Neural cell (in vitro differentiated cells): ENCODE measurements at regions not wholly inside any gene's neighbourhood (a gene's known extent, or its start where the extent isn't known, plus 50 kb on each side); places are given as distances from the start of the nearest gene placed in this dataset.

ENCODE experiments used
- H2AFZ ChIP-seq: fragments of 200-600, 300-800 bp; sonication (generic), shearing (Covaris generic); 2 replicates; pipeline ENCODE4 v1.6.0; 2014; ENCODE audit warnings: low read depth, mild to moderate bottlenecking, antibody characterized with exemption, low read length, moderate library complexity
- H3F3A ChIP-seq: fragments of 200-600 bp; shearing (Covaris generic); 2 replicates; pipeline ENCODE4 v1.6.1; 2016; ENCODE audit warnings: mild to moderate bottlenecking, moderate library complexity, mixed read lengths, antibody characterized with exemption, low read length; ENCODE audit not compliant: insufficient read depth, poor library complexity, severe bottlenecking
- H3K27ac ChIP-seq: fragments of 200-600, 300-800 bp; sonication (generic), shearing (Covaris generic); 2 replicates; pipeline ENCODE4 v1.5.1; 2014; ENCODE audit warnings: mild to moderate bottlenecking, low read length, moderate library complexity
- H3K27me3 ChIP-seq: fragments of 300-800, 200-600 bp; sonication (generic), shearing (Covaris generic); 2 replicates; pipeline ENCODE4 v1.6.0; 2014; ENCODE audit warnings: mild to moderate bottlenecking, low read depth, low read length, moderate library complexity; ENCODE audit not compliant: insufficient read depth
- H3K36me3 ChIP-seq: fragments of 300-800, 200-600 bp; sonication (generic), shearing (Covaris generic); 2 replicates; pipeline ENCODE4 v1.5.1; 2014; ENCODE audit warnings: mild to moderate bottlenecking, antibody characterized with exemption, low read length, moderate library complexity; ENCODE audit not compliant: insufficient read depth
- H3K4me2 ChIP-seq: fragments of 300-800, 200-600 bp; sonication (generic), shearing (Covaris generic); 2 replicates; pipeline ENCODE4 v1.6.0; 2014; ENCODE audit warnings: mild to moderate bottlenecking, low read length
- H3K4me3 ChIP-seq: fragments of 300-800, 200-600 bp; sonication (generic), shearing (Covaris generic); 2 replicates; pipeline ENCODE4 v1.5.1; 2014; ENCODE audit warnings: mild to moderate bottlenecking, low read length, moderate library complexity
- H3K79me2 ChIP-seq: fragments of 200-600 bp; shearing (Covaris generic); replicated peaks from 2 replicates; pipeline ENCODE4 v1.6.0; 2014; ENCODE audit warnings: mild to moderate bottlenecking, low read length, moderate library complexity; ENCODE audit not compliant: insufficient read depth
- H3K9ac ChIP-seq: fragments of 300-800, 200-600 bp; sonication (generic), shearing (Covaris generic); 2 replicates; pipeline ENCODE4 v1.6.1; 2016; ENCODE audit warnings: mild to moderate bottlenecking, low read length, mixed read lengths
- H3K9me2 ChIP-seq: fragments of 200-600 bp; shearing (Covaris generic); 2 replicates; pipeline ENCODE4 v1.6.1; 2016; ENCODE audit warnings: mild to moderate bottlenecking, low read length, mixed read lengths; ENCODE audit not compliant: insufficient read depth
- H3K9me3 ChIP-seq: fragments of 200-600, 300-800 bp; sonication (generic), shearing (Covaris generic); 2 replicates; pipeline ENCODE4 v1.6.1; 2016; ENCODE audit warnings: mild to moderate bottlenecking, mixed run types, low read length, moderate library complexity, mixed read lengths
- H4K20me1 ChIP-seq: fragments of 200-600 bp; shearing (Covaris generic); 2 replicates; pipeline ENCODE4 v1.6.1; 2016; ENCODE audit warnings: mild to moderate bottlenecking, mixed run types; ENCODE audit not compliant: insufficient read depth
- EP300 ChIP-seq: fragments of 450-650 bp; conservative IDR thresholded peaks from 2 replicates; pipeline ENCODE4 v1.6.1; 2014; ENCODE audit warnings: antibody characterized with exemption, mild to moderate bottlenecking, moderate library complexity; ENCODE audit not compliant: poor library complexity, severe bottlenecking
- EZH2 ChIP-seq: fragments of 200-600, 300-800 bp; shearing (Covaris generic), sonication (generic); IDR thresholded peaks from 2 replicates; pipeline ENCODE4 v1.6.1; 2014; ENCODE audit warnings: antibody characterized with exemption, low read length, borderline replicate concordance, mild to moderate bottlenecking; ENCODE audit not compliant: insufficient read depth, poor library complexity, severe bottlenecking
- MXI1 ChIP-seq: fragments of 450-650 bp; conservative IDR thresholded peaks from 2 replicates; pipeline ENCODE4 v1.6.1; 2014; ENCODE audit warnings: antibody characterized with exemption, mild to moderate bottlenecking; ENCODE audit not compliant: poor library complexity, severe bottlenecking
- POLR2AphosphoS5 ChIP-seq: IDR thresholded peaks from 2 replicates; pipeline ENCODE4 v1.6.1; 2012
- RAD21 ChIP-seq: fragments of 450-650 bp; conservative IDR thresholded peaks from 2 replicates; pipeline ENCODE4 v1.6.1; 2014; ENCODE audit warnings: antibody characterized with exemption, mild to moderate bottlenecking, moderate library complexity
- SMC3 ChIP-seq: fragments of 450-650 bp; conservative IDR thresholded peaks from 2 replicates; pipeline ENCODE4 v1.6.1; 2014; ENCODE audit warnings: antibody characterized with exemption, mild to moderate bottlenecking, moderate library complexity; ENCODE audit not compliant: poor library complexity
- TAF1 ChIP-seq: IDR thresholded peaks from 2 replicates; pipeline ENCODE4 v1.6.1; 2012; ENCODE audit warnings: low read depth
- TF ChIP-seq, protein P1 (sequence below): fragments of 450-650 bp; IDR thresholded peaks from 2 replicates; pipeline ENCODE4 v1.5.1; 2014; ENCODE audit warnings: antibody characterized with exemption, mild to moderate bottlenecking, moderate library complexity; ENCODE audit not compliant: poor library complexity, severe bottlenecking
- TF ChIP-seq, protein P2 (sequence below): IDR thresholded peaks from 2 replicates; pipeline ENCODE4 v1.6.1; 2012; ENCODE audit warnings: borderline replicate concordance

DNA sequence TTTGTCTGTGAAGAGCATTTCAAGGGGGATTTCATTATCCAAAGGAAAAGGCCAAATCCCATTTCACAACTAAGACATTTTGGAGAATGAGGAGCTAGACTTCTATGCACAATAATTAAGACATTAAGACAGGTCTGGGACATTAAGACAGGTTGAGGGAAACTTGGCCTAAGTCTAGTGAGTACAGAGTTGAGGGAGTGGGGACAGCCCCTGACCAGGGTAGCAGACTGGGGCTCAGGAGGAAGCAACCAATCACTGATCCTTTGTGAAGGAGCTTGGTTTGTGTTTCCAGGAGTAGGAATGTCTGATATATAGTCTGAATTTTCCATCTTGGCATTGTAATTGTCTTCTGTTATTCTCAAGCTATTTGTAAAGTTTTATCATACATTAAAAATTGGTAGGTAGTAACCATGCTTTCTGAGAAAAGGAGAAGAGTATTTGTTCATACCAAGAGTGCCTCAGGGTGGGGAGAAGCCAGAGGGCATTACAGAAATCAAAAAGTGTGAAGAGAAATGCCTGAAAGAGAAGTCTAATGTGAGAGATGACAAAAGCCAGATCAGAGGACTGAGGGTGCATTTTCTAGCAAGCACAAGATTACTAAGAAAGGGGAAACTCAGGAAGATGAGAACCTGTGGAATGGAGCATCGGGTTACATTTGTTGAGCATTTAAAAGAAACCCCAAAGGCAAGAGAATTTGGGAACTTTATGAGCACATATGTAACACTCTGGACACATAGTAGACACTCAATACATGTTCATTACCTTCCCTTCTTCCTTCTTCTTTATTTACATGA is 189.3 kb upstream of the PIK3R1 start:
- no peak overlapping the region for H2AFZ ChIP-seq
- no peaks in the 10 kb centered on the region for H4K20me1 ChIP-seq

DNA sequence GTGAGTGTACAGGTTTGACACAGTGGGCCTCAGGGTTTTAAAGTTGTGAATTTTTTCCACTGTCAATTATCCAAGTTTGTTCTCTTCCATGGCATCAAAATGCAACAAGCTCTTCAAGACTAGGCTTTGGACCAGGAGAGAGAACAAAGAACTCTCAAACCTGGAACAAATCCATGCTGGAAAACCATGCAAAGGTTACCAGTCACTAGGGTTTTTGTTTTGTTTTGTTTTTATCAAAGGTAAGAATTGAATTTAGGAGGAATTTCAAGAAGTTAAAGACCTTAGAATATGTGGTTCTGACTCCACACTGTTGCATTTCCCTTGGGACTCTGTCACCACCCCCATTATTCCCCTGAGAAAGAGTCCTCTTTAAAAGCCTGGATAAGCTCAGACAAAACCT is 191.1 kb upstream of the PIK3R1 start:
- Histone ChIP-seq H3K4me2 (no peak overlapping the region), H2AFZ (no peak overlapping the region), H3K9me3 (no peaks in the 10 kb centered on the region), H3K27ac (no peak overlapping the region), H3K27me3 (no peaks in the 10 kb centered on the region), H3K36me3 (no peaks in the 10 kb centered on the region), H3K4me3 (no peak overlapping the region), H4K20me1 (no peaks in the 10 kb centered on the region), H3K79me2 (no peaks in the 10 kb centered on the region), H3F3A (no peaks in the 10 kb centered on the region), H3K9me2 (no peaks in the 10 kb centered on the region), H3K9ac (no peak overlapping the region)
- TF ChIP-seq, protein P1, sequence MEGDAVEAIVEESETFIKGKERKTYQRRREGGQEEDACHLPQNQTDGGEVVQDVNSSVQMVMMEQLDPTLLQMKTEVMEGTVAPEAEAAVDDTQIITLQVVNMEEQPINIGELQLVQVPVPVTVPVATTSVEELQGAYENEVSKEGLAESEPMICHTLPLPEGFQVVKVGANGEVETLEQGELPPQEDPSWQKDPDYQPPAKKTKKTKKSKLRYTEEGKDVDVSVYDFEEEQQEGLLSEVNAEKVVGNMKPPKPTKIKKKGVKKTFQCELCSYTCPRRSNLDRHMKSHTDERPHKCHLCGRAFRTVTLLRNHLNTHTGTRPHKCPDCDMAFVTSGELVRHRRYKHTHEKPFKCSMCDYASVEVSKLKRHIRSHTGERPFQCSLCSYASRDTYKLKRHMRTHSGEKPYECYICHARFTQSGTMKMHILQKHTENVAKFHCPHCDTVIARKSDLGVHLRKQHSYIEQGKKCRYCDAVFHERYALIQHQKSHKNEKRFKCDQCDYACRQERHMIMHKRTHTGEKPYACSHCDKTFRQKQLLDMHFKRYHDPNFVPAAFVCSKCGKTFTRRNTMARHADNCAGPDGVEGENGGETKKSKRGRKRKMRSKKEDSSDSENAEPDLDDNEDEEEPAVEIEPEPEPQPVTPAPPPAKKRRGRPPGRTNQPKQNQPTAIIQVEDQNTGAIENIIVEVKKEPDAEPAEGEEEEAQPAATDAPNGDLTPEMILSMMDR = no peak
- TF ChIP-seq RAD21 = no peak
- TF ChIP-seq, protein P2, sequence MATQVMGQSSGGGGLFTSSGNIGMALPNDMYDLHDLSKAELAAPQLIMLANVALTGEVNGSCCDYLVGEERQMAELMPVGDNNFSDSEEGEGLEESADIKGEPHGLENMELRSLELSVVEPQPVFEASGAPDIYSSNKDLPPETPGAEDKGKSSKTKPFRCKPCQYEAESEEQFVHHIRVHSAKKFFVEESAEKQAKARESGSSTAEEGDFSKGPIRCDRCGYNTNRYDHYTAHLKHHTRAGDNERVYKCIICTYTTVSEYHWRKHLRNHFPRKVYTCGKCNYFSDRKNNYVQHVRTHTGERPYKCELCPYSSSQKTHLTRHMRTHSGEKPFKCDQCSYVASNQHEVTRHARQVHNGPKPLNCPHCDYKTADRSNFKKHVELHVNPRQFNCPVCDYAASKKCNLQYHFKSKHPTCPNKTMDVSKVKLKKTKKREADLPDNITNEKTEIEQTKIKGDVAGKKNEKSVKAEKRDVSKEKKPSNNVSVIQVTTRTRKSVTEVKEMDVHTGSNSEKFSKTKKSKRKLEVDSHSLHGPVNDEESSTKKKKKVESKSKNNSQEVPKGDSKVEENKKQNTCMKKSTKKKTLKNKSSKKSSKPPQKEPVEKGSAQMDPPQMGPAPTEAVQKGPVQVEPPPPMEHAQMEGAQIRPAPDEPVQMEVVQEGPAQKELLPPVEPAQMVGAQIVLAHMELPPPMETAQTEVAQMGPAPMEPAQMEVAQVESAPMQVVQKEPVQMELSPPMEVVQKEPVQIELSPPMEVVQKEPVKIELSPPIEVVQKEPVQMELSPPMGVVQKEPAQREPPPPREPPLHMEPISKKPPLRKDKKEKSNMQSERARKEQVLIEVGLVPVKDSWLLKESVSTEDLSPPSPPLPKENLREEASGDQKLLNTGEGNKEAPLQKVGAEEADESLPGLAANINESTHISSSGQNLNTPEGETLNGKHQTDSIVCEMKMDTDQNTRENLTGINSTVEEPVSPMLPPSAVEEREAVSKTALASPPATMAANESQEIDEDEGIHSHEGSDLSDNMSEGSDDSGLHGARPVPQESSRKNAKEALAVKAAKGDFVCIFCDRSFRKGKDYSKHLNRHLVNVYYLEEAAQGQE = no peak
- no peak for TF ChIP-seq EP300
- TF ChIP-seq TAF1 = no peak
- TF ChIP-seq SMC3 = no peak
- no peak for TF ChIP-seq MXI1
- no peak for TF ChIP-seq EZH2
- no peak for TF ChIP-seq POLR2AphosphoS5

More for the DNA sequence above, 189.3 kb upstream of the PIK3R1 start:
- H3K36me3 ChIP-seq = no peaks in the 10 kb centered on the region
- no peak for TF ChIP-seq EZH2
- TF ChIP-seq, protein P2 = no peak
- TF ChIP-seq, protein P1 = no peak
- no peak for TF ChIP-seq POLR2AphosphoS5
- TF ChIP-seq EP300 = no peak
- no peak for TF ChIP-seq TAF1
- TF ChIP-seq MXI1 = no peak
- TF ChIP-seq RAD21 = no peak
- no peak for TF ChIP-seq SMC3
- H3K9me2 ChIP-seq = no peaks in the 10 kb centered on the region
- H3K4me2 ChIP-seq = no peak overlapping the region
- no peaks in the 10 kb centered on the region for H3K27me3 ChIP-seq
- no peaks in the 10 kb centered on the region for H3K9me3 ChIP-seq
- no peak overlapping the region for H3K4me3 ChIP-seq
- no peak overlapping the region for H3K27ac ChIP-seq
- no peak overlapping the region for H3K9ac ChIP-seq
- H3F3A ChIP-seq = no peaks in the 10 kb centered on the region
- H3K79me2 ChIP-seq = no peaks in the 10 kb centered on the region
